GM11168 (cell line): ENCODE measurements at regions not wholly inside any gene's neighbourhood (a gene's known extent, or its start where the extent isn't known, plus 50 kb on each side); places are given as distances from the start of the nearest gene placed in this dataset.

Experiments used
- in situ Hi-C: fragments of 300-500 bp; cut with MboI; formaldehyde crosslinking; loops from one replicate; pipeline ENCODE4 v1.12.0; 2022; ENCODE audit warnings: low sequenced_read_pairs; ENCODE audit not compliant: unreplicated experiment

DNA sequence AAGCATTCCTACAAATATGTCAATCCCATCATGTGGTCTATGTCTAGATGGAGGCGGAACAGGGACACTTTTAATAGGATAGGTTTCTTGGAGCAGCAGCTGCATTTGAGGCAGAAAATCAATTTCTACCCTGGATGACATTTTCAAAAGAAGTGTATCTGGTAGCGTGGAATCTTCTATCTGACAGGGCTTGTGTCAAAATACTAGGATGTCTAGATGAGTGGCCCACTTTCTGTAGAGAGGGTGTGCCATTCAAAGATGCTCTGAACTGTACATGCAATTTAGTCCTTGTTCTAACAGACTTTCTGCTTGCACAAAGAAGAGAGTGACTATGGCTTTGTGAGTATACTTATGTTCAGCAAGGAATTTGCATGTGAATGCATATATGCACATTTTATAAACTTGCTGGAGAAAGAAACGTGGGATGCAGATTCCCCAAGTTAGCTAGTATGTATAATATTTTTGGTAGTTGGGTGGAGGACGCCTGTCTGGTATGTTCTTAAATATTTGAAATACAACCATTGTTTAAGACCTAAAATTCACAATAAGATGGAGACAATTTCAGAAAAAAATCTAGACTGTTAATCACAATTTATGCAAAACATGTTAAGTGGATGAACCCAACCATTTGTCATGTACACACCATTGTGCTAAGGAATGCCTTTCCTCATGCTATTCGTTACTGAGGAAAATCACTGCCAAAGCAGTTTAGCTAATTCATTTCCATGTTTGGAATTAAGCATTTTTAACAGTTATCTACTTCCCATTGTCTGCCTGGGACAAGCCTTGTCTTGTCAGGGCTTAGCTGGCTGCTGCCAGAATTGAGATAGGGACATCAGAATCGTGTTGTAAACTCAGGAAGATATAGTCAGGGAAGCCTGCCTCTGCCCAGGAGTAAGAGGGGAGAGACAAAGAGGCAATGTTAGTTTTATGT is 129.1 kb upstream of the MEF2C start:
- in situ Hi-C loops: no loop called here

DNA sequence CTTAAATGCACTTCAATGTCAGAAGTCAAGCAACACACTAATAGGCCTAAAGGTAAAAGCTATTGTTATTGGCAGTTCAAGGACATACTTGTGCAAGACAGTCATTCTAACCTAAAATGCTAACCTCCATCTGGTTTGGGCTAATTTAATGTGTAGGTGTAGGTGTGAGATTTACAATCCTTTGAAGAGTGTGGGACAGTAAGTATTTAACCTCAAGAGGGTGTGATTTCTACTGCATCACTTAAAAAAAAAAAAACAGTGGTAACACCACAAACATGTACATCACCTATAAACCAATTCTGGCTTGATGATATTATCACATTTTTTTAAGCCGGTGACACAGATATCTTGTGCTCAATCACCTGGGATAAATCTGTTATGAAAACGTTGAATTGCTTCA is 127.5 kb upstream of the MEF2C start:
- in situ Hi-C loops: no loop called here

DNA sequence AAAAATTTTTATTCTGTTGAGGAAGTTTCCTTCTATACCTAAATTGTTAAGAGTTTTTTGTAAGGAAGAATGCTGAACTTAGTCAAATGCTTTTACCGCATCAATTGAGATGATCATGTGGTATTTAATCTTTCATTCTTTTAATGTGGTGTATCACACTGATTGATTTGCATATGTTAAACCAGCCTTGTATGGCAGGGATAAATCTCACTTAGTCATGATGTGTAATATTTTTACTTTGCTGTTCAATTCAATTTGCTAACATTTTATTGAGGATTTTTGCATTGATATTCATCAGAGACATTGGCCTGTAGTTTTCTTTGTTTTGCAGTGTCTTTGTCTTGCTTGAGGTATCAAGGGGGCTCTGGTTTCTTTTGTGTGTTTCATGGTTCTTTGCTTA is 125.3 kb upstream of the MEF2C start:
- in situ Hi-C loops: no loop called here

DNA sequence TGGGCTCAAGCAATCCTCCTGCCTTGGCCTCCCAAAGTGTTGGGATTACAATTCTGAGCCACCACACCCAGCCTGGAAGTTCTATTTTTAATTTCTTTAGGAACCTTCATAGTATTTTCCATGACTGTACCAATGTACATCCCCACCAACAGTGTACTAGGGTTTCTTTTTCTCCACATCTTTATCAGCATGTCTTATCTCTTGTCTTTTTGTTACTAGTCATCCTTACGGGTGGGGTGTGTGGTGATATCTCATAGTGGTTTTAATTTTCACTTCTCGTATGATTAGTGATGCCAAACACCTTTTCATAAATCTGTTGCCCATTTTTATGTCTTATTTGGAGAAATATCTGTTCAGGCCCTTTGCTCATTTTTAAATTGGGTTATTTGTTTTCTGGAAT is 123.0 kb upstream of the MEF2C start:
- in situ Hi-C loops: no loop called here

DNA sequence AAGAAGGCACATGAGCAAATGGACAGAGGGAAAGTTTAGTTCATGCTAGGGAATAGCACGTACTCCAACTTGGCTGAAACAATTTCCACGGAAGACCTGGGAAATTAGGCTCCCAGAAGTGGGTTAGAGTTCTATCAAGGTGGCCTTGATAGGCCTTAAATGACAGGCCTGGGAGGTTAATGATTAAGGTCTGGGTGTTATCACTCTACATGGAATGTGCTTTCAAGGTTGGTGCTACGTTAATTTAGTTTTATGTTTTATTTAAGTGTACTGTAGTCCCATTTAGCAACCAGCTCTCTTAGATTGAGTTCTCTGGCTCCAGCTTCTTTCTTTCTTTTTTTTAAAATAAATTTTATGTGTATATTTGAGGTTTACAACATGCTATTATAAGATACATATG is 121.4 kb upstream of the MEF2C start:
- in situ Hi-C loops: no loop called here

DNA sequence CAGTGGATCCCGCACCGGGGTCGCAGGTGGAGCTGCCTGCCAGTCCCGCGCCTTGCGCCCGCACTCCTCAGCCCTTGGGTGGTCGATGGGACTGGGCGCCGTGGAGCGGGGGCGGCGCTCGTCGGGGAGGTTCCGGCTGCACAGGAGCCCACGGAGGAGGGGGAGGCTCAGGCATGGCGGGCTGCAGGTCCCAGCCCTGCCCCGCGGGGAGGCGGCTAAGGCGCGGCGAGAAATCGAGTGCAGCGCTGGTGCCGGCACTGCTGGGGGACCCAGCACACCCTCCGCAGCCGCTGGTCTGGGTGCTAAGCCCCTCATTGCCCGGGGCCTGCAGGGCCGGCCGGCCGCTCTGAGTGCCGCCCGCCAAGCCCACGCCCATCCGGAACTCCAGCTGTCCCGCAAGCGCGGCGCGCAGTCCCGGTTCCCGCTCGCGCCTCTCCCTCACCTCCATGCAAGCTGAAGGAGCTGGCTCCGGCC is 120.6 kb upstream of the MEF2C start:
- in situ Hi-C loops: no loop called here

DNA sequence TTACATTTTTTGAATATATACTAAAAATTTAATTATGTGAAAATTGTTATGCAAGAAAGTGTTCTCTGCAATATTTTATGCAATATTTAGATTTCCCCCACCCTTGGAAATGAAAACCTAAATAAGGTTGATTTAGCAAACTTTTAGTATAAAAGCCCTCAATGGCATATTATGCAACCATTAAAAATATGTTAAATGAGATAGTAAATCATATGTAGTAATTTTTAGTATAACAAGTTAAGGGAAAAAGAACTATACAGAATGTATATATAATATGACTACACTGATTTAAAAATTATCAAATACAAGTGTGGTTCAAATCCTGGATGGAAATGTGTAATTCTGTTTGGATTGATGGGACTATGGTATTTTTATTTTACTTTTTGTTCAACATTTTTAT is 116.9 kb upstream of the MEF2C start:
- in situ Hi-C loops: no loop called here

DNA sequence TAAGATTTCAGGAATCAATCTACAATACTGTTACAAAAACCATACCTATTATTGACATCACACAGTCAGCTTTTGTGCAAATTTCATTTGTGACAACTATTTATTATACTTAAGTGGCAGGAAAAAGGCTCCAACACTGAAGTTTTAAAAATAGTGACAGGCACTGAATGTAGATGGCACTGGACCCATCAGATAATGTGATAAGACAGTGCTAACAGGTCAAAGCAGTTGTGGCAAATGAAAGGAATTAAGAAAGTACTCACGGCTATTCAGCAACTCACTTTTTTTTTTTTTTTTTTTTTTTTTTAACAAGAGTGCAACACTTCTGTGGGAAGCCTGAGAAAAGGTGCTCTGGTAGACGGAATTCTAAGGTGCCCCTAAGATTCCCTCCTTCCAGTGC is 115.0 kb upstream of the MEF2C start:
- in situ Hi-C loops: no loop called here

DNA sequence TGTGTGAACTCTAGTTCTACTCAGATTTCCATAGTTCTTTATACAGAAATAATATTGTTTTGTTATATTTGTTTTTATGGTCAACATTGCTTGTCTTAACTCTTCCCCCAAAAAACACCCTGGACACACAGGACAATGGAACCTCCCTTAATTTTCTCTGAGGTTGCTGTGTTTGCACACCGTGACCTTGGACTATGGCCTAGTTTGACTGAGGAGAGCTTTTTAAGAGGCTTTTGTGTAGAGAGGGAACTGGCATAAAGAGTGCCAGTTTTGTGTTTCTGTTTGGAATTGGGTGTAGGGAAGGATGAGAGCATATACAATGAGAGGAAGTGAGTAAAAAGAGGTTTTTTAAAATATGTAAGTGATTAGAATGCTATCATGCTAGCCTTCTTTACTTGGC is 101.1 kb upstream of the MEF2C start:
- in situ Hi-C loops: no loop called here

DNA sequence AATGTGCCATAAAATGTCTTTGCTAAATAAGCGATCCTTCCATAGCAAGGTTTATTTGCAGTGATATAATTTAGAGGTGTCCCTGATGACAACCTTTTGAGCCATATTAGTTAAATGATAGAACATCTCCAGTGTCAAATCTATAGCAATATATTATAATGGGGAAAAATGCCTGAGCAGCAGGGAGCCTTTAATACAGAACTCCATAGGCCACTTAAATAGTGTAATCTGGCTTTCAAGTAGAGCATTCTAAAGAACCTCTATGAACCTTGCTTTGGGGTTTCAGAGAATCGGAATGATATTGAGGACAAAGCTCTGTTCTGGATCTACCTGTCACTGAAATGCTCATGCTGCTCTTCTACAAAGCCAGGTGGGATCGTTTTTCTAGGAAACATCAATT is 96.7 kb upstream of the MEF2C start:
- in situ Hi-C loops: no loop called here

DNA sequence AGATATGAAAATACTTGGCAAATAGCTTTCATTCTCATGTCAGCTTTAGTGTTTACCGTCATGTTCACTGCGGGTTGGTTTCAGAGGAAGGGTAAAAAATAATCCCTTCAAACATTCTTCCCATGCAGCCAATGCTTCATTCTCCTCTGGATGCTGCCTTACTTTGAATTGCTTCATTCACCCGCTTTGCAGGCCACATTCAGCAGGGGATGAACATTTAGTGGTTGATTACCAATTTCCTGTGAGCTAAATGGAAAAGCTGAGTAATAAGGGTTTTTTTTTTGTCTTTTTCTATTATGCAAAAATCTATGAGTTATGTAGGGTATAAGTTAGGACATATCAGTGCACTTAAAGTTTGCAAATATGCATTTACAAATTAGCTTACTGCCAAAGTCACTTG is 96.3 kb upstream of the MEF2C start:
- in situ Hi-C loops: no loop called here

DNA sequence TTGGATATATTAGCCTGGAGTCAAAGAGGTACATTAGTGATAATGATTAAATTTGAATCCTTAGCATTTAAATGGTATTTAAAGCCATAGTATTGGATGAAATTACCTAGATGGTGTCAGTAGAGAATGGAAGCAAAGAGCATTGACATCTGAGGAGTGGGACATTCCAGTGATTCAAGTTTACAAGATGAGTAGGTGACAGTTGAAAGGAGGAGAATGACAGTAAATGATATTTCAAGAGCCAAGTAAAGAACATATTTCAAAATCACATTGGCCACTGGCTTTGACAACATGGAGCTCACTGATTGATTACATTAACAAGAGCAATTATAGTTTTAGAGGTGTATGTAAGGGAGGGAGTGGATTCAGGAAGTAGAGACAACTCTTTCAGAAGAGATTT is 93.9 kb upstream of the MEF2C start:
- in situ Hi-C loops: no loop called here

DNA sequence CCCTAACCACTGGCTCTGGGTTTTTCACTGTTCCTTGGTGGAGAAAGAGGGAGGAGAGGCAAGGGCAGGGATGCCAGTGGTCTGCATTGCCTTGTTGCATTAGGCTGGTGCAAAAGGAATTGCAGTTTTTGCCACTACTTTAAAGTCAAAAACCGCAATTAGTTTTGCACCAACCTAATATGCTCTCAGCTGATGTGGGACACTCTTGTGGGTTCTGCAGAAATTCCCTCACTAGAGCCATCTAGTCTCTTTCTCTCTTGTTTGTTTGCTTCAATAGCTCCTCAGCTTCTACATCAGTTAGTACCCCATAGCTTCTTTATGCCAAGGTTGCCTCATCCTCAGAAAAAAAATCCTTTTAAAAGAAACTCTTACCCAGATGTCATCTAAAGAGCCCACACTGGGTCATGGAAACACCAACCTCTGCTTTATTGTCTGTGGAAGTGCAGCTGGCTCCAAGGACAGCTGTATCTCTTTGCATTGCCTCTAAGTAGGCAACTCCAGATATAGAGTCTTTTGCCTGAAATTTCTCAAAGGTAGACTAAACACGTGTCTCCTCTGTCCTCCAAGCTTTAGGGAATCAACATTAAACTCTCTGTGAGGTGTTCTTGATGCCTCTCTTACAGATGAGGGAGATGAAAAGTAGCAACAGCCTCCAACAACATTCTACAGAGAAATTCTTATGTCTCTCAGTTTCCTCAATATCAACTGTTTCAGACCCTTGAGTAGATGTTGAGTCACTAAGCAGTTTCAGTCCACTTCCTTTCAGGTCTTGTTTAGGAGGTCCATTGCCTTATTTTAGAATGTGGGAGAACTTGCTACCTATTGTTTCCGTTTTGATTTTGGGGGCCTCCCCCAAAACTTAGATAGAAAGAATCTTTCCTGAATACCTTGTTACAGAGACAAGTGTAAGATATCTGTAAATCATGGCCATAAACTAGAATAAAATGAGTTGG is 84.9 kb upstream of the MEF2C start:
- in situ Hi-C loops: no loop called here

DNA sequence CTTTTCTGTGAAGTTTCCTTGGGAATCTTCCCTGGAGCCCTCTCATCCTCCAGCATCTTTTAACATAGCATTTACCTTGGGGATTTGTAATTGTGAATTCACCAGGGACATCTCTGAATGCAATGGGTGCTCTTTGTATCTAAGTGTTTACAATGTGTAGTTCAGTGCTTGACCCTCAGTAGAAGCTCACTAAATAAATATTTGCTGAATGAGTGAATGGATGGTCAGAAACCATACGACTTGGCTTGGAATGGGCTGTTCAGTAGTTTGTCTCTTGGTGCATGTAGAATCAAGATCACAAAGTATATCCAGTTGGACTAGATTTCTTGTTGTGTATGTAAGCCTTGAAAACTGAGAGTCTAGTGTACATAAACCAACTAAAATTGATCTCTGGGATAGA is 81.8 kb upstream of the MEF2C start:
- in situ Hi-C loops: no loop called here

DNA sequence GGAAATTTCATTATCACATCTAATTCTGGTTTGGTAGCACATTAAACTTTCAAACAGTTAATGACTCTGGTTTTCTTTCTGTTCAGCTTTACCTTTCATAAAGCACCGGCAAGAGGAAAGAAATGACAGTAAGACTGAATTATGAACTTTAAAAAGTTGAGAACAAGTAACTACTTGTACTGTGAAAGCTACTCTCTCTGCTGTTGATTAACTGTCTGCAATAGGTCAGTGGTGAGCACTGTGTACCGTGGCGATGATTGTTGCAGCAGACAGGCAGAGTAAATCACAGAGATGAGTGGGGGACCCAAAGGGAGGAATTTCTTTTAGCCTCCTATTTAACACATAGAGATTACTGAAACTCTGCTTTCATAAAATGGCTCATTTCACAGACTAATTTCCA is 74.0 kb upstream of the MEF2C start:
- in situ Hi-C loops: no loop called here

DNA sequence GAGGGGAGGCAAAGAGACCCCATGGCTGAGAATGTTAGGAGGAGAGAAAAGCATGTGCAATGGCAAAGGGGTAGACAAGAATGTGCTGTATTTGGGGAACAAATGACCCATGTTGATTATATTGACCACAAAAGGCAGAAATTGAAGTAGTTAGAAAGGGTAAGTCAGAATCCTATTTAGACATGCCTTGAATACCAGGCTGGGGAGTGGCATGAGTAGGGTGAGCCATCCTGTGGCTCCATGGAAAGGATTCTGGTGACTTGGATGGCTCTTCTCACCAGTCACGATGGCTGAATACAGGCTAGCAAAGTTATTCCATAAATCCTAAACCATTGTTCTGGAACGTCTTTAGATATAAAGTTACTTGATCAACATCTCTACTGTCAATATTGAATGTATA is 73.4 kb upstream of the MEF2C start:
- in situ Hi-C loops: no loop called here

DNA sequence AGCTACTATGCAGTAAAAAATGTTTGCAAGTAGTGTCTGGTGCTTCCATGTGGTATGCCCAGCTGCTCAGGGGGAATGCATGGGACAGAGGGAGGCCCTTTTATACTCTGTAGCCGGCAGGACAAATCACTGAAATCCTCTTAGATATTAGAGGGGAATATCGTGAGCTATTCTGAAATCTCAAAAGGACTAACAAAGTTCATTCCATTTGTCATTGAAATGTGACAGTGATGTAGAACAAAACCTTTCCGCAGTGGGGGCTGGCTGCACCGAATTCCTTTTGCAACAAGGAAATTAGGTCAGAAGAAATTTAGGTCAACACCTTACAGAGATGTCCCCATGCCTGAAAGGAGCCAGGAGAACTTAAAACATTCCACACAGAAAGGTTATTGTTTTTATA is 72.4 kb upstream of the MEF2C start:
- in situ Hi-C loops: no loop called here

DNA sequence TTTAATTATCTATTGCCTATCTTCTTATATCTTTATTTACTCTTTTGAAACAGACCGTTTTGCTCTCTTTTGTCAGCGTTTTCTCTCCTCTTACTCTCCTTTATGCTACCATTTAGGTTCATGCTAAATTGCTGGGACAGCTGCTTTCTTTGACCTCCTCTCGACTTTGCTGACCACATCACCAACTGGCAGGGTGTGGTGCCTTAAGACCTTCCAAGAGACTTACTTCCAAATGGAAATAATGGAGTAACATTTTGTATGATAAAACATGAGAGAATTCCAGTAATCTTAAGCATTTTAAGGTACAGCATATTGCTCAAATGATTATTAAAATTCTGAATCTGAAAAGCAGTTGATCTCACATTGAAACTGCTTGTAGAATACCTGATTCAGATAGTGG is 71.5 kb upstream of the MEF2C start:
- in situ Hi-C loops: no loop called here

DNA sequence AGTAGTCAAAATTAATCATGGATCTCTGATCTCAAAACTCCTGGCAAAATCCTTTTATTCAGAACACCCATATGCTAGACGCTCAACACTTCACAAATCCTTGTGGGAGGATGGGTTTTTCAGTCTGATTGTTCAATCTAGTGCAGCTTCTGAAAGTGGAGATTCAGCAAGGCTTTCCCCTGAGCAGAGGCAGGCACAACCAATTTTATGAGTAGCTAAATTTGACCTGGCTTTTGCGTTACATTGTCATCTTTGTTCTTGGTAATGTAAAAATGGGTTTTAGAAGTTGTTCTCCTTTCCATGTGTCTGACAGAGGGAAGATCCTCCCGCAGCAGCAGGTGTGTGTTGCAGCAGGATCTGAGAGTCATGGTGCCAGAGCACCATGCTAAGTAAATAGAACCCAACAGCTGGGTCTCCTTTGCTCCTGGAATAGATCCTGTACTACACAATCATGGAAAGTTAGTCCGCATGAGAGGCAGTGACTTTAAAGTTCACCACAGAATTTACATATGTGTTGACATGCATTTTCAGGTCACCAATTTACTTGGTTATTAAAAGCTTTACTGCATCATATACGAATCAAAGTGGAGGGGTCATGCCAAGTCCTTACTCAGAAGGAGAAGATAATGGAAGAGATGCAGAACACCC is 70.1 kb upstream of the MEF2C start:
- in situ Hi-C loops: no loop called here

DNA sequence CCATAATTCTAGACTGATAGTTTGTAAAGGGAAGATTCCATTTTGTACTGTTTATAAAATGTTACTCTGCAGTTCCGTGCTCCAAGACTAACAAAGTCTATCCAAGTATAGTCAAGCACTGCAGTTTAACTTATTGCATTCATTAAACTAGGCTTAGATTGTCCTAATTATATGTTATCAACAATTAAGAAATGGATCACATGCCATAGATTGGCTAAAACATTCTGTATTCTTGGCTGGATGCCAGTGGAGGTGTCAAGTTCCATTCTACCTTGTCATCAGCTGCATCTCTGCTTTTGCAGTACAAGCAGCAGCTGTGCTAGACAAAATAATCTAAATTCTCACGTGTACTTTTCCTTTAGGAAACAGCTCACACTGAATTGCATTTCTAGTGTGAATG is 69.4 kb upstream of the MEF2C start:
- in situ Hi-C loops: no loop called here

DNA sequence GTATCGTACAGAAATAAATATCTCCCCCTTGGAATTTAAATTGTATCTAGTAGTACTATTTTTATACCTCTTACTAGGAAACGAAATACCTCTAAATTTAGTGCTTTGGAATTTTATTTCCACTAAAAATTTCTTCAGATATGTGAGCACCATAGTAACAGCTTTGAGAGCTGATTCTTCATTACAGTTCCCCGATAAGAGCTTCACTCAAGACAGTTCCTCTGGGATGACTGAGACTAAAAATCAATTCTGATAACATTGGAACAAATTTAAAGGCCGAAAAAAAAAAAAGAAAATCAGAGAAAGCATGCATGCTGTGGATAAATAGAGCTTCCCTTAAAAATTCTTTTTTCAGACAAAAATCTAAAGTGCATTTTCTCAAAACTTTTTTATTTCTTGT is 68.5 kb upstream of the MEF2C start:
- in situ Hi-C loops: no loop called here
